ENCODE measurements at regions not wholly inside any gene's neighbourhood (a gene's known extent, or its start where the extent isn't known, plus 50 kb on each side); places are given as distances from the start of the nearest gene placed in this dataset.

- no peak for DNase-seq (ENCODE audit: low read depth)
These were observed 619.1 kb upstream of the DAB2 start for GRCh38 chr5:40043916-40044315.

GRCh38 chr5:40041452-40041851, 616.7 kb upstream of the DAB2 start:
- DNase-seq (ENCODE audit: low read depth), result no peak

- no peak for DNase-seq (ENCODE audit: low read depth)
These were observed 612.9 kb upstream of the DAB2 start for GRCh38 chr5:40037713-40038112.

GRCh38 chr5:40034441-40034840, 609.7 kb upstream of the DAB2 start:
- DNase-seq (ENCODE audit: low read depth), result no peak

DNA sequence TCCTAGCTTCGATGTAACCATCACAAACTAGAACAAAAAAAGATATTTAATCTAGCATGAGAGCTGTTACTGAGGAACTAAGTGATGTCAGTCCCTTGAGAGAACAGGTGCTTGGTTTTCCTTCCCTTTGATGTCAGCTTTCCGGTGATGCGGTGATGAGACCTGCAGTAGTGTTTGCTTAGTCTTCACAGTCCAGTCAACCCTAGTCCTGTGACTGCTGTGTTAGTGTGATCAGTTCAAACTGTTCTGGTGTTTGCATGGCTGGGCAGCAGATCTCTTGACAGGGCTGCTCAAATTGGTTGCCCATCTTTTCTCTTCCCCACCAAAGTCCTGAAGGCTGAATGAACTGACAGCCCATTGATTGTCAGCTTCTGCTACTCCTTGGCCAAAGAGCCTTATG, 608.6 kb upstream of the DAB2 start:
- peak; percentile 1 for DNase-seq (ENCODE audit: low read depth)

DNA sequence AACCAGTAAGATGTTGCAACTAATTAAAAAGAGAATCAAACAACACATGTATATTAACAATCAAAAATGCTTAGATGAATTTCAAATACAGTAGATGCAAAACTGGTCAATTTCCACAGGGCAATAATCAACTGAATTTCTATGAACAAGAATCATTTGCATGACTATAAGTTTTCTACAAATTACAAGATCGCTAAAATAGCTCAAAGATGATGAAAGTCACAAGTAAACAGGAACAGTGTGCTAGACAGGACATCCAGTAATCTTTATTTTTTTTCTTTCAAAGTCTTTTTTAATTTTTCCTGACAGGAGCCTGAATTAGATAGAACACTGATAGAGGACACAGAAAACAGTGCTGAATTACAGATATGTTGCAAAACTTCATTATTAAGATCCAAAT, 608.2 kb upstream of the DAB2 start:
- DNase-seq (ENCODE audit: low read depth), result no peak

- DNase-seq (ENCODE audit: low read depth), result no peak
These were observed 605.9 kb upstream of the DAB2 start for GRCh38 chr5:40030661-40031060.

DNA sequence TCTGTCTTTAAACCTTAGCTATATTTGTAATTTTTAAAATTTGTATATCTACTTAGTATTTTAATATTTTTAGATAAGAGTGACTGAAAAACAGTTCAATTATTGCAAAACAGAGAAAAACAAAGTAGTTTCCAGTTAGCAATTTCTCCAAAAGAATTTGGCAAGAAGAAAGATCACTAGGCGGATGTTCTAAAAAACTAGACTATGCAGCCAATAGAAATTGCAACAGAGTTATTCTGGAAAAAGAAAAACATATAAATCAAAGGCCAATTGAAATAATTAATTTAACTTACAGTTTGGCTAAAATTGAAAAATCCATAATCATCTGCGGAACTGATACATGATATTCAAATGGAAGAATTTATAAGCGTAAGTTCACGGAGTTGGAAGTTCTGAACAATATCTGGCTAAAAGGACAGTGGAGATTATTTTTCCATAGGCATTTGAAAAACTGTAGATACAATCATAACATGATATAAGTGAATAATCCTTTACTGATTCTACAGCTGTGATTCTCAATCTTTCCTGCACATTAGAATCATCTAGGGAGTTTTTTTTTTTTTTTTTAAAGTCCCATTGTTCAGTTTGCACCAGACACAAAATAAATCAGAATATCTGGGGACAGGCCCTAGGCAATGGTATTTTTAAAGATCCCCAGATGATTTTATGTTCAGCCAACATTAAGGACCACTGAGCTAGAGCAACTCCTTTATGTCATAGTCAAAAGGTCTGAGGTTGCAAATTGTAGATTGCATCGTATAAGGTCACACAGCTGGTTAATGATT, 605.1 kb upstream of the DAB2 start:
- no peak for DNase-seq (ENCODE audit: low read depth)

DNA sequence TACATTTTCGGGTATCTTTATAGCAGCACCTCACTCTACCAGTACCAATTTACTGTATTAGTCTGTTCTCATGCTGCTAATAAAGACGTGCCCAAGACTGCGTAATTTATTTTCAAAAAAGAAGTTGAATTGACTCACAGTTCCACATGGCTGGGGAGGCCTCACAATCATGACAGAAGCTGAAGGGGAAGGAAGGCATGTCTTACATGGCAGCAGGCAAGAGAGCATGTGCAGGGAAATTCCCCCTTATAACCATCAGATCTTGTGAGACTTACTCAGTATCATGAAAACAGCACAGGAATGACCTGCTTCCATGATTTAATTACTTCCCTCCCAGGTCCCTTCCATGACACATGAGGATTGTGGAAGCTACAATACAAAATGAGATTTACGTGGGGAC, 602.6 kb upstream of the DAB2 start:
- no peak for DNase-seq (ENCODE audit: low read depth)

GRCh38 chr5:40025586-40025985, 600.8 kb upstream of the DAB2 start:
- no peak for DNase-seq (ENCODE audit: low read depth)

DNA sequence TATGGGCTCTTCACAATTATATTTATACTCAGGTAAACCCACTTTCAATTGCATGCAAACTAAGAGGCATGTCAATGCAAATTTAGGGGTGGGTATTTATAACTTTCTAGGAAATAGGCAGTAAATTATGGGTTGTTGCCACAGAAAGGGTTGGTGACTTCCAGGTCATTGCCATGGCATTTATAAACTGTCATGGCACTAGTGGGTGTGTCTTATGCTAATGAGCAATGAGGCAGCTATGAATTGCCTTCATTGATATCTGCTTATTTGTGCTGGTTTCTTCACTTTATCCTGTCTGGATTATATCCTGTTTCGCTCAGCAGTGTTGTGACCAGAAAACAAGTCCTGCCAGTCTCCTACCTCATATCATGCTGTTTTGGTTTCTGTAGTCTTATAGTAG, 597.3 kb upstream of the DAB2 start:
- no peak for DNase-seq (ENCODE audit: low read depth)

GRCh38 chr5:40021007-40021406, 596.2 kb upstream of the DAB2 start:
- no peak for DNase-seq (ENCODE audit: low read depth)

GRCh38 chr5:40017918-40018317, 593.1 kb upstream of the DAB2 start:
- DNase-seq (ENCODE audit: low read depth), result no peak

- no peak for DNase-seq (ENCODE audit: low read depth)
These were observed 592.4 kb upstream of the DAB2 start for GRCh38 chr5:40017135-40017534.

- no peak for DNase-seq (ENCODE audit: low read depth)
These were observed 585.7 kb upstream of the DAB2 start for GRCh38 chr5:40010436-40010835.

- no peak for DNase-seq (ENCODE audit: low read depth)
These were observed 581.5 kb upstream of the DAB2 start for GRCh38 chr5:40006260-40006659.

GRCh38 chr5:40001796-40002195, 577.0 kb upstream of the DAB2 start:
- no peak for DNase-seq (ENCODE audit: low read depth)

DNA sequence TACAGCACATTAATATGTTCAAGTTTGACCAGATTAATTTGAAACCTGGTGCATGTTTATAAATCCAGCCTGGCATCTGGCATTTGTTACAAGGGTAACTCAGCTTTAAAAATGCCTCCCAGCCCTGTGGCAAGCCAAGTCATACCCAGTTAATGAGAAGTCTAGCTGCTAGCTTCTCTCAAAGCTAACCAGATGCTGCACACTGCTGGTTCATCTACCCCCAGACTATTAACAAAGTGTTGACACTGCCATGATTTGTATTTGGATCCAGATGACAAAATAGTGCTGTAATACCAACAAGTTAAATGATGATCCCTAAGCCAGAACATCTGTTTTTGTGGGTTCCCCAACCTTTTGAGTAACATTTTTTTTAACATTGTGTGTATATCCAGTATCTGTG, 573.7 kb upstream of the DAB2 start:
- no peak for DNase-seq (ENCODE audit: low read depth)

- no peak for DNase-seq (ENCODE audit: low read depth)
These were observed 571.2 kb upstream of the DAB2 start for GRCh38 chr5:39995990-39996389.

DNA sequence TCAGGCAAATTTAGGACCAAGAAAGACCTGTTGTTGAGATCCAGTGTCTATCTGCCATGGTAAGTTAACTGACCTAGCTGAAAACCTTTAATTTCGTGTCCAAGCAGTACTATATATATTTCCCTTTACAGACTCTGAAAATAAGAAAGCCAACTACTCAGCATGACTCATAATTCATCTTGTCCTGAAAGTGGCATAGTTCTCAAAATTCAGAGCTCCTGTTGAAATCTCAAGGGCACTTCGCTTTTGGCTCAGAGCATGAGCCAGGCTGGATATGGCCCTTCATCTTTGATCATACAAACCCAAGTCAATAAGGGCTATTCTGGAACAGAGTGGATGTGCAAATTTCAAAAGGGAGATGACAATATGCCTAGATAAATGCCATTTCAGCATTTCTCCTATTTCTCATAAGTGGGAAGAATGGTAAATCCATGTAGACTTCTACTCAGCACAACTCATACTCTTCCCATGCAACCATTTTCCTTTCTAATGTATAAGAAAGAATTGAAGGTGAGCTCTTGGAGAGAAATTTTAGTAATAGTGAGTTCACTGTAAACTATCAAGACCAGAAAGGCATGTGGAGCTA, 567.9 kb upstream of the DAB2 start:
- no peak for DNase-seq (ENCODE audit: low read depth)

GRCh38 chr5:39986614-39987013, 561.8 kb upstream of the DAB2 start:
- no peak for DNase-seq (ENCODE audit: low read depth)

- no peak for DNase-seq (ENCODE audit: low read depth)
These were observed 555.3 kb upstream of the DAB2 start for GRCh38 chr5:39980056-39980455.

DNA sequence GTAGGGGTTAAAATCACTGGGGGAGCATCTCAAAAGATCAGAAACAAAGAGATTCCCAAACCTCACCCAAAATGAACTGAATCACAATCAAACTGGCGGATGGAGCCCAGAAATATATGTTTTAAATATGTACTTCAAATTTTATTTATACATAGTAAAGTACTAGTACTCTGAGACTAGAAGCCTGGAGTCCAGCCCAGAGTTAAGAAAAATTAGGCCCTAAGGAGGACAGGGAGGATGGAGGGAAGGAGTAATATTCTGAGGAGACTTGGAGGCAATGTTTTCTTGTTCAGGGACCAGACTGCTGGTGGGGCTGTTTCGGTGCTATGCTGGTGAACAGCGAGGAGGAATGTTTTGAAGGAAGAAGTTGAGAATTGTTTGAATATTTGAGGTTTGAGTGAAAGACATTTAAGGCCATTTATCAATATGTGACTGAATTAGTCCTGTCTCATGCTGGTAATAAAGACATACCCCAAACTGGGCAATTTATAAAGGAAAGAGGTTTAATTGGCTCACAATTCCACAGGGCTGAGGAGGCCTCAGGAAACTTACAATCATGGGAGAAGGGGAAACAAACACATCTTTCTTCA, 552.4 kb upstream of the DAB2 start:
- no peak for DNase-seq (ENCODE audit: low read depth)

All from activated T-cell treated with anti-CD3 and anti-CD28 coated beads for 24 hours (primary cell).